Astrocyte (in vitro differentiated cells and primary cell): ENCODE measurements at regions not wholly inside any gene's neighbourhood (a gene's known extent, or its start where the extent isn't known, plus 50 kb on each side); places are given as distances from the start of the nearest gene placed in this dataset.

ENCODE experiments used
- DNase-seq: peaks from one replicate; pipeline ENCODE4 v3.0.0-alpha.2; 2010; ENCODE audit warnings: low read depth
- FAIRE-seq: peaks from 2 replicates; lab custom pipeline; 2011; peaks lifted over from hg19 to GRCh38; lab: Jason Lieb, UNC
- H2AFZ ChIP-seq: 2 replicates; pipeline ENCODE4 v1.6.0; 2012; ENCODE audit warnings: low read depth, low read length, inconsistent platforms
- H3K27ac ChIP-seq: 2 replicates; pipeline ENCODE4 v1.5.1; 2011; ENCODE audit warnings: low read depth, low read length, inconsistent platforms
- H3K27me3 ChIP-seq: 2 replicates; pipeline ENCODE4 v1.6.0; 2011; ENCODE audit warnings: low read length, inconsistent platforms; ENCODE audit not compliant: insufficient read depth
- H3K36me3 ChIP-seq: 2 replicates; pipeline ENCODE4 v1.5.1; 2011; ENCODE audit warnings: low read length, inconsistent platforms; ENCODE audit not compliant: insufficient read depth
- H3K4me1 ChIP-seq: 2 replicates; pipeline ENCODE4 v1.5.1; 2011; ENCODE audit warnings: low read length, inconsistent platforms; ENCODE audit not compliant: insufficient read depth
- H3K4me2 ChIP-seq: 2 replicates; pipeline ENCODE4 v1.6.0; 2012; ENCODE audit warnings: low read length, inconsistent platforms
- H3K4me3 ChIP-seq: 2 replicates; pipeline ENCODE4 v1.5.1; 2011; ENCODE audit warnings: low read depth, mild to moderate bottlenecking, low read length, inconsistent platforms; ENCODE audit not compliant: insufficient read depth
- H3K79me2 ChIP-seq: 2 replicates; pipeline ENCODE4 v1.6.0; 2012; ENCODE audit warnings: mild to moderate bottlenecking, low read length, inconsistent platforms; ENCODE audit not compliant: insufficient read depth
- H3K9ac ChIP-seq: 2 replicates; pipeline ENCODE4 v1.6.0; 2012; ENCODE audit warnings: mild to moderate bottlenecking, low read length, inconsistent platforms
- H3K9me3 ChIP-seq: 2 replicates; pipeline ENCODE4 v1.5.1; 2012; ENCODE audit warnings: low read depth, mild to moderate bottlenecking, low read length, inconsistent platforms; ENCODE audit not compliant: insufficient read depth
- H4K20me1 ChIP-seq: 2 replicates; pipeline ENCODE4 v1.6.0; 2012; ENCODE audit warnings: low read length, inconsistent platforms; ENCODE audit not compliant: insufficient read depth
- H3K27ac Mint-ChIP-seq: one replicate; pipeline ENCODE4 v1.8.0; 2021; ENCODE audit warnings: mild to moderate bottlenecking, mixed read lengths; ENCODE audit not compliant: unreplicated experiment
- H3K27me3 Mint-ChIP-seq: one replicate; pipeline ENCODE4 v1.8.0; 2021; ENCODE audit warnings: low read depth, mixed read lengths; ENCODE audit not compliant: unreplicated experiment
- H3K36me3 Mint-ChIP-seq: one replicate; pipeline ENCODE4 v1.8.0; 2021; ENCODE audit warnings: low read depth, mixed read lengths; ENCODE audit not compliant: unreplicated experiment
- H3K4me1 Mint-ChIP-seq: one replicate; pipeline ENCODE4 v1.8.0; 2021; ENCODE audit warnings: low read depth, mixed read lengths; ENCODE audit not compliant: unreplicated experiment
- H3K4me3 Mint-ChIP-seq: one replicate; pipeline ENCODE4 v1.8.0; 2021; ENCODE audit warnings: mild to moderate bottlenecking, moderate library complexity, mixed read lengths; ENCODE audit not compliant: unreplicated experiment
- H3K9me3 Mint-ChIP-seq: one replicate; pipeline ENCODE4 v1.8.0; 2021; ENCODE audit warnings: mild to moderate bottlenecking, mixed read lengths; ENCODE audit not compliant: unreplicated experiment
- CTCF ChIP-seq: IDR thresholded peaks from 2 replicates; pipeline ENCODE4 v1.5.1; 2011; ENCODE audit warnings: low read depth, mild to moderate bottlenecking, inconsistent platforms, low read length, moderate library complexity; ENCODE audit not compliant: insufficient read depth
- EZH2 ChIP-seq: IDR thresholded peaks from 2 replicates; pipeline ENCODE4 v1.6.1; 2012; ENCODE audit warnings: mild to moderate bottlenecking, low read length, inconsistent platforms; ENCODE audit not compliant: insufficient read depth

GRCh38 chr12:58819345-58819744 lies 101.0 kb downstream of the LRIG3 start:
- H3K4me2 ChIP-seq: no peak overlapping the region
- TF ChIP-seq EZH2 (no peak), CTCF (no peak)
- Mint-ChIP-seq H3K4me3 (no peak overlapping the region), H3K9me3 (no peaks in the 10 kb centered on the region), H3K27me3 (no peaks in the 10 kb centered on the region), H3K36me3 (no peaks in the 10 kb centered on the region), H3K27ac (no peak overlapping the region), H3K4me1 (peaks cover 11% of the 10 kb centered on the region)
- H3K27me3 ChIP-seq: no peaks in the 10 kb centered on the region
- H3K4me1 ChIP-seq: no peaks in the 10 kb centered on the region
- DNase-seq (no peak), FAIRE-seq (no peak)
- H3K9me3 ChIP-seq: no peaks in the 10 kb centered on the region
- H2AFZ ChIP-seq: no peak overlapping the region
- no peaks in the 10 kb centered on the region for H3K36me3 ChIP-seq
- H3K9ac ChIP-seq: no peak overlapping the region
- H3K4me3 ChIP-seq: no peak overlapping the region
- H3K27ac ChIP-seq: no peak overlapping the region
- H3K79me2 ChIP-seq: no peaks in the 10 kb centered on the region
- no peaks in the 10 kb centered on the region for H4K20me1 ChIP-seq

GRCh38 chr12:58819985-58820384 lies 100.3 kb downstream of the LRIG3 start:
- Histone ChIP-seq H3K79me2 (no peaks in the 10 kb centered on the region), H3K9me3 (no peaks in the 10 kb centered on the region), H3K36me3 (no peaks in the 10 kb centered on the region), H4K20me1 (no peaks in the 10 kb centered on the region), H3K4me3 (no peak overlapping the region), H2AFZ (no peak overlapping the region), H3K4me2 (no peak overlapping the region), H3K4me1 (no peaks in the 10 kb centered on the region), H3K27me3 (no peaks in the 10 kb centered on the region), H3K9ac (no peak overlapping the region), H3K27ac (no peak overlapping the region)
- Mint-ChIP-seq H3K9me3 (no peaks in the 10 kb centered on the region), H3K4me1 (peaks cover 9% of the 10 kb centered on the region), H3K4me3 (peak overlapping the region; percentile 66), H3K27ac (no peak overlapping the region), H3K27me3 (no peaks in the 10 kb centered on the region), H3K36me3 (no peaks in the 10 kb centered on the region)
- FAIRE-seq: no peak
- TF ChIP-seq CTCF: no peak
- no peak for TF ChIP-seq EZH2
- DNase-seq: no peak
